ENCODE measurements at regions not wholly inside any gene's neighbourhood (a gene's known extent, or its start where the extent isn't known, plus 50 kb on each side); places are given as distances from the start of the nearest gene placed in this dataset.

GRCh38 chr16:80463751-80464495, 76.9 kb upstream of the DYNLRB2 start:
- no peak for TF ChIP-seq CTCF (IDR thresholded peaks at IDR 0.05)
- no peak for TF ChIP-seq POLR2A (IDR thresholded peaks at IDR 0.05)
